ENCODE measurements at regions not wholly inside any gene's neighbourhood (a gene's known extent, or its start where the extent isn't known, plus 50 kb on each side); places are given as distances from the start of the nearest gene placed in this dataset.

DNA sequence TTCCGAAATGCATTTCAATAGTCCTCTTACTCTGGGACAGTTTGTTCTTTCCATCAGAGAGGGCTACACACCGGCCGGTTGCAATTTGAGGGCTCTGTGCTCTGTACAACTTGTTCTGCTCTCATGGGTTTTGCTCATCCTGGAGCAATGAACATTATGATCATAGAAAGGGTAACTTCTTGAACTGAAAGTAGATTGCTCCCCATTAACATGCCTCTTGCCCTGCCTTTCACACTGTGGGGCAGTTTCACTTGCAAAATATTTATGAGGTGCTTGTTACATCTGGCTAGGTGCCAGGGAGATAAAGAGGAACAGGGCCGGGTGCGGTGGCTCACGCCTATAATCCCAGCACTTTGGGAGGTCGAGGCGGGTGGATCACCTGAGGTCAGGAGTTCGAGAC lies 97.3 kb upstream of the MPP7 start:
- Mint-ChIP-seq H3K27ac (no peak overlapping the region), H3K4me3 (no peak overlapping the region), H3K4me1 (peaks cover 12% of the 10 kb centered on the region), H3K9me3 (no peaks in the 10 kb centered on the region), H3K27me3 (ENCODE audit: insufficient read depth, low read depth, poor library complexity) (peaks cover 5% of the 10 kb centered on the region), H3K36me3 (ENCODE audit: low read depth) (no peaks in the 10 kb centered on the region)
- H3K9me2 ChIP-seq (ENCODE audit: insufficient read depth), result no peaks in the 10 kb centered on the region
- H3K79me2 ChIP-seq (replicated peaks; ENCODE audit: insufficient read depth), result no peaks in the 10 kb centered on the region
- ATAC-seq (no peak), DNase-seq (ENCODE audit: low spot score) (no peak)
- H3K27me3 ChIP-seq (ENCODE audit: insufficient read depth), result no peaks in the 10 kb centered on the region
- no peaks in the 10 kb centered on the region for H4K20me1 ChIP-seq (replicated peaks; ENCODE audit: insufficient read depth)
- H2AFZ ChIP-seq, result no peak overlapping the region
- no peaks in the 10 kb centered on the region for H3F3A ChIP-seq (replicated peaks; ENCODE audit: low read depth)
- H3K4me2 ChIP-seq, result no peak overlapping the region
- no peaks in the 10 kb centered on the region for H3K4me1 ChIP-seq (ENCODE audit: insufficient read depth)
- H3K36me3 ChIP-seq (ENCODE audit: insufficient read depth), result no peaks in the 10 kb centered on the region
- H3K27ac ChIP-seq (ENCODE audit: low read depth), result no peak overlapping the region
- TF ChIP-seq CTCF (conservative IDR thresholded peaks at IDR 0.05; ENCODE audit: low read depth in 2 of 2) (no peak), ZNF331 (CRISPR knock-in tag; IDR thresholded peaks at IDR 0.05; ENCODE audit: low read depth) (no peak), POLR2AphosphoS5 (IDR thresholded peaks at IDR 0.05; ENCODE audit: low read depth) (no peak), CREB1 (CRISPR knock-in tag; IDR thresholded peaks at IDR 0.05; ENCODE audit: low read depth) (no peak), EZH2 (IDR thresholded peaks at IDR 0.05; ENCODE audit: low read depth, unreplicated experiment) (no peak), STAT1 (IDR thresholded peaks at IDR 0.05; ENCODE audit: unreplicated experiment) (no peak), REST (IDR thresholded peaks at IDR 0.05; ENCODE audit: unreplicated experiment) (no peak), ETS1 (IDR thresholded peaks at IDR 0.05) (no peak), ZNF462 (CRISPR knock-in tag; IDR thresholded peaks at IDR 0.05) (no peak), JUNB (IDR thresholded peaks at IDR 0.05; ENCODE audit: unreplicated experiment) (no peak), NANOG (IDR thresholded peaks at IDR 0.05; ENCODE audit: borderline replicate concordance) (no peak), EZH2phosphoT487 (IDR thresholded peaks at IDR 0.05; ENCODE audit: unreplicated experiment) (no peak), ZNF114 (CRISPR knock-in tag; IDR thresholded peaks at IDR 0.05) (no peak)
- no peak overlapping the region for H3K4me3 ChIP-seq
